Hematopoietic multipotent progenitor cell treated with erythropoietin and hydrocortisone succinate and interleukin-3 and kit ligand, for 6 days (in vitro differentiated cells): ENCODE measurements at regions not wholly inside any gene's neighbourhood (a gene's known extent, or its start where the extent isn't known, plus 50 kb on each side); places are given as distances from the start of the nearest gene placed in this dataset.
"Not testable (repeated sequence)": the region's sequence is repeated elsewhere in the genome, so short reads cannot be mapped to it uniquely, and the experiment has no call there.

Experiments used
- DNase-seq: peaks from one replicate; pipeline ENCODE4 v3.0.0-alpha.2; 2015

DNA sequence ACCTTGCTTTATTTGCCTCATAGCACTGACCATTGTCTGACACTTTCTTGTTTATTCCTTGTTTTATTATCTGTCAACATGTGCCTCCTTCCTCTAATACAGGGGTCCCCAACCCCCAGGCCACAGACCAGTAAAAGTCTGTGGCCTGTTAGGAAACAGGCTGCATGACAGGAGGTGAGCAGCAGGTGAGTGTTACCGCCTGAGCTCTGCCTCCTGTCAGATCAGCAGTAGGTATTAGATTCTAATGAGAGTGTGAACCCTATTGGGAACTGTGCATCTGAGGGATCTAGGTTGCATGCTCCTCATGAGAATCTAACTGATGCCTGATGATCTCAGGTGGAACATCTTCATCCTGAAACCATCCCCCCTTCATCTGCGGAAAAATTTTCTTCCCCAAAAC lies 228.0 kb downstream of the HINT1 start:
- DNase-seq, result no peak

GRCh38 chr5:130923543-130924124 lies 241.4 kb downstream of the HINT1 start:
- no peak for DNase-seq

GRCh38 chr5:130912088-130912487 lies 253.0 kb downstream of the HINT1 start:
- DNase-seq, result no peak

- DNase-seq, result no peak
Observed at GRCh38 chr5:130908186-130908585, 256.9 kb downstream of the HINT1 start.

GRCh38 chr5:130897537-130898195 lies 267.4 kb downstream of the HINT1 start:
- not testable (repeated sequence) for DNase-seq

- not testable (repeated sequence) for DNase-seq
Observed at GRCh38 chr5:130897181-130897536, 267.9 kb downstream of the HINT1 start.

GRCh38 chr5:130896636-130897035 lies 268.4 kb downstream of the HINT1 start:
- no peak for DNase-seq

DNA sequence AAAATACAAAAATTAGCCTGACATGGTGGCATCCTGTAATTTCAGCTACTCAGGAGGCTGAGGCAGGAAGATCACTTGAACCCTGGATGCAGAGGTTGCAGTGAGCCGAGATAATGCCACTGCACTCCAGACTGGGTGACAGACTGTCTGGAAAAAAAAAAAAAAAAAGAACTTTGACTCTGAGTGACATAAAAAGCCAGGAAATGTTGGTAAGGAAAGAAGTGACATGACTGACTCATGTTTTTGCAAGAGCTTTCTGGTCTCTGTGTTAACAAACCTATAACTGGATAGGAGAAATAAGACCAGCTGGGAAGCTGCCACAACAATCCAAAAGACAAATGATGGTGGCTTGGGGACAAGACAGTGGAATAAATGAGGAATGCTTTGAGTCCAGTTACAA lies 272.1 kb downstream of the HINT1 start:
- no peak for DNase-seq

- DNase-seq, result no peak
Observed at GRCh38 chr5:130890610-130891009, 274.4 kb downstream of the HINT1 start.

DNA sequence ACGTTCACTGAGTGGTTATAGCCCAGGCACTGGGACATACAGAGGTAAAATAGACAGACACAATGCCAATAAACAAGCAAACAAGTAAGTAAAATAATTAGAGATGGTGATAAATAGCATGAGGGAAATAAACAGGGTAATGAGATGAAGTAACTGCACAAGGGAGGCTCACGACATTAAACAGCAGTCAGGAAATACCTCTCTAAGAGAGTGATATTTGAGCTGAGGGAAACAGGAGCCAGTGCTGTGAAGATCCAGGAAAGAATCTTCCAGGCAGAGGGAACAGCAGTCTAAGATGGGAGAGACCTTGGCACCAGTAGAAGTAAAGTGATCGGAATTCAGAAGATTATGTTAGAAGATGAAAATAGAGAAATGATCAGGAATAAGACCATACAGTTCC lies 279.4 kb downstream of the HINT1 start:
- no peak for DNase-seq

GRCh38 chr5:130885027-130885426 lies 280.0 kb downstream of the HINT1 start:
- DNase-seq, result no peak

- no peak for DNase-seq
Observed at GRCh38 chr5:130884023-130884422, 281.0 kb downstream of the HINT1 start.

DNA sequence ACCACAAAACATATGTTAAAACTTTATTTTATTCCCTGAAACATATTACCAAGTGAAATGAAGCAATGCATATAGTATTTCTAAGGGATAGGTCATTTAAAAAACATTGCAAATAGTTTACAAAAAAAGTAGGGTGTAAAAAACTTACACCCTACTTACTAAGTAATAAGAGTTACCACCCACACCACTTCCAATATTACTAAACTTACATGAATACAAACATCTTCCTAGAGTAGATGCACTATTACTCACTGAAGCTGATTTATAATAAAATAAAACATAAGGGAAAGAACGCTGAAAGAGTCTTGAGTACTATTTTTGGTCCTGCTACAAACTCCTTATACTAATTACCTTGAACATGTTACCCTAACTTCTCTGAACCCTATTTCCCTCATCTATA lies 289.4 kb downstream of the HINT1 start:
- DNase-seq, result no peak

DNA sequence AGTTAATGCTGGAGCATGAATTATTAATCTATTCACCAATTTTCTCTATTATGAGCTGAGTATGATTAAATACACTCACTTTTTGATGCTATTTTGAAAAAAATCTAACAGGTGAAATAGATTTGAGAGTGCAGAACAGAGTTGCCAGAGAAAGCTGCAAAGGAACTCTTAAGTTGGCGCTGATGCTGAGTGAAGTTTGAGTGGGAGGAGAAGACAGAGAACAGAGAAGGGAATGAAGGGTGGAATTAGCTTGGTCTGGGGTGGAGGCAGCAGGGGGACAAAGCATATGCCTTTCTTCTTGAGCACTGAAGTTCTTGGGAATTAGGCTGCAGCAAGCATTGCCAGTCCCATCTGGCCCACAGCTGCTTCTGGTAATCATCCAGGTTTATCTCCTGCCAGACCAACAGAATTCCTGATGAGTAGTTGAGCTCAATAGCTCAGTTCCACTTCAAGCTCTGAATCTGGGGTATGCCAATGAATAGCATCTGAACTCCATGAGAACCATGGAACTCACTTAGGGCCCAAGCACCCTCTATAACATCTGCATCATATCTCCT lies 290.1 kb downstream of the HINT1 start:
- no peak for DNase-seq

- peak; percentile 69 for DNase-seq
Observed at GRCh38 chr5:130871346-130872086, 293.5 kb downstream of the HINT1 start.

GRCh38 chr5:130870691-130871090 lies 294.4 kb downstream of the HINT1 start:
- no peak for DNase-seq

DNA sequence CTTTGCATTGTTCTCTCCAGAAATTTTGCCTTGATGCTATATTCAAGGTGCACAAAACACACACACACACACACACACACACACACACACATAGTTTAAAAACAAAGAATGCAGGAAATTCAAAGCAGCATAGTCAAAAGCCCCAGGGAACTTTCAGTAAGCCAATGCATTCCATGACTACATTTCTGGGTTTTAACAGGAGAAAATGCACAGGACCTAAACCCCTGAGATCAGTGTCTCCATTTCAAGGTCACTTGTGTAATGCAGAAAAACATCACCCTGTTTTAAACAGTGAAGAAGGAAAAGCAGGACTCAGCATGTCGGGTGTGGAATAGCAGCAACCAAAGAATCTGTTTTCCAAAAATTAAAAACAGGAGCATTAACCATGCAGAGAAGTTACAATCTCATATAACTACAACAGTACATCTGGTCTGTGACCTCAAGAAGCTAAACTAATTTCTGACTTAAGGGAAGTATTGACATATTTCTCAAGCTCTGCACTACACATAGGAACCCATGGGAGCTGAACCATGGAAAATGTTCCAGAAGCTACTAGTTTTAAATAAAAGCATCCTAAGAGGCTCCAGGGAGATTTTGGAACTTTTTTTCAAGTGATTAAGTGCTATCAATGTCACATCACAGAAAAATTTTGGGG lies 296.7 kb downstream of the HINT1 start:
- no peak for DNase-seq

DNA sequence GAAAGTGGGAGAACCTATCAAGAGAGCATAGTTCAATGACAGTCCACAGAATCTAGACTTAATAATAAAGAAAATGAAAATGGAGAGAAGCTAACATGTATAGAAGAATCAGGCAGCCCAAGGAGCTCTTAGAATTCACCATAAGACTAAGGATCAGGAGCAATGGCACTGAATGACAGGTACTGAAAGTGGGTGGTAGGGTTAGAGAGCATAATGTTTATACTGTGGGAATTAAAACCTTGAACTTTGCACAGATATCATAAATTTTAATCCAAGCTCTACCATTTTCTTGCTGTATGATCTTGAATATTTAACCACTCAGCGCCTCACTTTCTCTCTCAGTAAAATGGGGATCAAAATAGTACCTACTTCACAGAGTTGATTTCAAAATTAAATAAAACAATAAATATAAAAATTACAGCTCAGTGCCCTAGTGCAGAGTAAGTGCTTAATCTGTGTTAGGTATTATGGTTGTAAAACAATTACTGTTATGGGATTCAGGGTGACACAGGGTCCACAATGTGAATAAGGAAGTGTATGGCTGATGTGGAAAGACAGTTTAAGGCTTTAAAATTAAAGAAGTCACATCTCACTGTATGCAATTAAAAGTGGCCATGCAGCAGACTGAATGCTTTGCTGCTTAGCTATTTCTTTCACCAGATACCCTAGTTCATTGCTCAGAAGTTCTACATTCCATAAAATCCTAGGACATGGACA lies 319.8 kb downstream of the HINT1 start:
- DNase-seq, result no peak

DNA sequence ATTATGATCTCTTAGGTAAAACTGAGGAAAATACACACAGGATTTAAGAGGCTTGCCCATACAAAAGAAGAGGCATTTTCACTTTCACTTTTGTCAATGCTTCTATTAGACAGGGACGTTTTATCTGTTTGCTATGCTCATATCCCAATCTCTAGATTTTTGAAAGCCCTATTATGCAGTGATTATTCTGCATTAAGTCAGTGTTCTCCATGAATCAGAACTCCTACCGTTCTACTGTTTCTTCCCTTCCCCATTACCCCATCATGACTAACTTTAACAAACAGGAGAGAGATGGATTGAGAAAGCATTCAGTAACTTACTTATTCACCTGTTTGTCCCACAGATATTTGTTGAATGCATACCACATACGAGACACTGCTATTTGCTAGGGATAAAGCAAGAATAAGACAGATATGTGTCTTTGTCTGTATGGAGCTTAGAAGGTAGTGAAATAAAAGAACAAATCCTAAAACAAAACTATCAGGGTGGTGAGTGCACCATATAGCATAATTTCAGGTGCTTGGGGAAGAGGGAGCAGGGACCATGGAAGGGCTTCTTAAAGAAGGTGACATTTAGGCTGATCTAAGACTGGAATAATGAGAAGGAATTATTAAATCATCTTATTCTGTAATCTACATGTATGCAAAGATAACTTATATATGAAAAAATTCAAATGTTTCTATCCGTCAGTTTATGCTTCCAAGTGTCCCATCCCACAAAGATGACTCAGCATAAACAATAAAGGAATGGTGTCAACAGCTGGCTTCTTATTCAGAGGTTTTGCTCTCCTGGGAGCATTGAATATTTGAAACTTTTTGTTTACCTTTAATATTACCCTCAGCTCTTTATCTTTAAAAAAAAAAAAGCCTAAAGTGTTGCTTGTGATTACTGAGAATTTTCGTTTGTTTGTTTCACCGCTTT lies 328.1 kb downstream of the HINT1 start:
- peak; percentile 7 for DNase-seq

DNA sequence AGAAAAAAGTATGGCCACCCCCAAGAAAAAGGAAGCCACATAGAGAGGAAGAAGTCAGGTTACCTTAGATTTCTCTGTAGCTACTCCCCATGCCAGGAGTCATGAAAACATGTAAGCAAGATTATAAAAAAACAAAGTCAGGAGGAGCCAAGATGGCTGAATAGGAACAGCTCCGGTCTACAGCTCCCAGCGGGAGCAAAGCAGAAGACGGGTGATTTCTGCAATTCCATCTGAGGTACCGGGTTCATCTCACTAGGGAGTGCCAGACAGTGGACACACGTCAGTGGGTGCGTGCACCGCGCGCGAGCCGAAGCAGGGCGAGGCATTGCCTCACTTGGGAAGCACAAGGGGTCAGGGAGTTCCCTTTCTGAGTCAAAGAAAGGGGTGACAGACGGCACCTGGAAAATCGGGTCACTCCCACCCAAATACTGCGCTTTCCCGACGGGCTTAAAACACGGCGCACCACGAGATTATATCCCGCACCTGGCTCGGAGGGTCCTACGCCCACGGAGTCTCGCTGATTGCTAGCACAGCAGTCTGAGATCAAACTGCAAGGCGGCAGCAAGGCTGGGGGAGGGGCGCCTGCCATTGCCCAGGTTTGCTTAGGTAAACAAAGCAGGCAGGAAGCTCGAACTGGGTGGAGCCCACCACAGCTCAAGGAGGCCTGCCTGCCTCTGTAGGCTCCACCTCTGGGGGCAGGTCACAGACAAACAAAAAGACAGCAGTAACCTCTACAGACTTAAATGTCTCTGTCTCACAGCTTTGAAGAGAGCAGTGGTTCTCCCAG lies 347.3 kb downstream of the HINT1 start:
- DNase-seq, result not testable (repeated sequence)

GRCh38 chr5:130815246-130815645 lies 349.8 kb downstream of the HINT1 start:
- no peak for DNase-seq
